ENCODE measurements at regions not wholly inside any gene's neighbourhood (a gene's known extent, or its start where the extent isn't known, plus 50 kb on each side); places are given as distances from the start of the nearest gene placed in this dataset.
"Not testable (repeated sequence)": the region's sequence is repeated elsewhere in the genome, so short reads cannot be mapped to it uniquely, and the experiment has no call there.

GRCh38 chr4:31199644-31200043 is 479.5 kb downstream of the PCDH7 start:
- DNase-seq = no peak

- not testable (repeated sequence) for DNase-seq
Observed at GRCh38 chr4:31202054-31202453, 481.9 kb downstream of the PCDH7 start.

- no peak for DNase-seq
Observed at GRCh38 chr4:31204874-31205273, 484.7 kb downstream of the PCDH7 start.

GRCh38 chr4:31220921-31221320 is 500.8 kb downstream of the PCDH7 start:
- DNase-seq = no peak

GRCh38 chr4:31228068-31228467 is 507.9 kb downstream of the PCDH7 start:
- no peak for DNase-seq

GRCh38 chr4:31230594-31230993 is 510.4 kb downstream of the PCDH7 start:
- no peak for DNase-seq

- no peak for DNase-seq
Observed at GRCh38 chr4:31234494-31234893, 514.3 kb downstream of the PCDH7 start.

- no peak for DNase-seq
Observed at GRCh38 chr4:31234901-31235300, 514.7 kb downstream of the PCDH7 start.

GRCh38 chr4:31236020-31236638 is 516.0 kb downstream of the PCDH7 start:
- no peak for DNase-seq

- DNase-seq = no peak
Observed at GRCh38 chr4:31236639-31237173, 516.5 kb downstream of the PCDH7 start.

GRCh38 chr4:31237233-31237632 is 517.1 kb downstream of the PCDH7 start:
- DNase-seq = no peak

GRCh38 chr4:31239886-31240285 is 519.7 kb downstream of the PCDH7 start:
- no peak for DNase-seq

- no peak for DNase-seq
Observed at GRCh38 chr4:31241504-31242106, 521.4 kb downstream of the PCDH7 start.

- DNase-seq = no peak
Observed at GRCh38 chr4:31246856-31247255, 526.7 kb downstream of the PCDH7 start.

- no peak for DNase-seq
Observed at GRCh38 chr4:31259119-31259518, 539.0 kb downstream of the PCDH7 start.

- no peak for DNase-seq
Observed at GRCh38 chr4:31261632-31262031, 541.5 kb downstream of the PCDH7 start.

GRCh38 chr4:31266094-31266493 is 545.9 kb downstream of the PCDH7 start:
- DNase-seq = not testable (repeated sequence)

GRCh38 chr4:31272331-31273061 is 552.3 kb downstream of the PCDH7 start:
- no peak for DNase-seq

GRCh38 chr4:31275906-31276305 is 555.7 kb downstream of the PCDH7 start:
- no peak for DNase-seq

GRCh38 chr4:31283679-31284078 is 563.5 kb downstream of the PCDH7 start:
- DNase-seq = no peak

GRCh38 chr4:31290836-31291235 is 570.7 kb downstream of the PCDH7 start:
- no peak for DNase-seq

GRCh38 chr4:31291238-31291637 is 571.1 kb downstream of the PCDH7 start:
- DNase-seq = no peak

GRCh38 chr4:31294655-31295480 is 574.7 kb downstream of the PCDH7 start:
- no peak for DNase-seq
